Spleen (tissue), 11 donors: ENCODE measurements at regions not wholly inside any gene's neighbourhood (a gene's known extent, or its start where the extent isn't known, plus 50 kb on each side); places are given as distances from the start of the nearest gene placed in this dataset.

ENCODE experiments used
- DNase-seq: peaks from one replicate; pipeline ENCODE4 v3.0.0-alpha.2; 2020
- H3K27ac ChIP-seq, 8 donors: fragments of 200-600 bp; sonication (generic) in 7 of 8; 1 replicate in 4 of 8; 2 replicates in 4 of 8; pipeline versions ENCODE4 v1.5.0 to v1.8.0; 2016 to 2021; ENCODE audit warnings: inconsistent platforms in 4 of 8, mild to moderate bottlenecking in 4 of 8, moderate library complexity in 1 of 8
- H3K27me3 ChIP-seq, 7 donors: fragments of 200-600 bp; sonication (generic) in 6 of 7; replicated peaks in 1 of 7; 1 replicate in 4 of 7; 2 replicates in 3 of 7; pipeline versions ENCODE4 v1.5.0 to v1.8.0; 2016 to 2021; ENCODE audit warnings: inconsistent platforms in 3 of 7, mild to moderate bottlenecking in 1 of 7
- H3K36me3 ChIP-seq, 6 donors: fragments of 200-600 bp; sonication (generic) in 5 of 6; 1 replicate in 4 of 6; 2 replicates in 2 of 6; pipeline versions ENCODE4 v1.5.0 to v1.8.0; 2016 to 2021; ENCODE audit warnings: inconsistent platforms in 2 of 6
- H3K4me1 ChIP-seq, 6 donors: fragments of 200-600 bp; sonication (generic) in 5 of 6; 1 replicate in 3 of 6; 2 replicates in 3 of 6; pipeline versions ENCODE4 v1.5.0 to v1.8.0; 2016 to 2021; ENCODE audit warnings: inconsistent platforms in 3 of 6
- H3K4me3 ChIP-seq, 8 donors: fragments of 200-600 bp; sonication (generic) in 7 of 8; 1 replicate in 4 of 8; 2 replicates in 4 of 8; pipeline versions ENCODE4 v1.5.0 to v1.8.0; 2016 to 2021; ENCODE audit warnings: inconsistent platforms in 4 of 8, mild to moderate bottlenecking in 4 of 8, moderate library complexity in 2 of 8
- H3K9me3 ChIP-seq, 8 donors: fragments of 200-600 bp; sonication (generic) in 7 of 8; 1 replicate in 4 of 8; 2 replicates in 4 of 8; pipeline versions ENCODE4 v1.5.0 to v1.8.0; 2016 to 2021; ENCODE audit warnings: inconsistent platforms in 4 of 8
- CTCF ChIP-seq, 11 experiments: fragments of 200-600 bp in 7 of 11; fragments of 450-650 bp in 4 of 11; sonication (generic) in 4 of 11; IDR thresholded peaks in 8 of 11; conservative IDR thresholded peaks in 3 of 11; 1 replicate in 7 of 11; 2 replicates in 4 of 11; pipeline versions ENCODE4 v1.4.0 to v1.8.0; 2016 to 2021; ENCODE audit warnings: antibody characterized with exemption in 11 of 11, inconsistent platforms in 4 of 11, mild to moderate bottlenecking in 1 of 11
- POLR2A ChIP-seq, 3 donors: fragments of 450-650 bp; IDR thresholded peaks; one replicate each; pipeline ENCODE4 v1.5.1; 2017; ENCODE audit warnings: antibody characterized with exemption in 3 of 3, mild to moderate bottlenecking in 1 of 3
- POLR2AphosphoS5 ChIP-seq, 3 donors: sonication (generic); formaldehyde crosslinking; IDR thresholded peaks; one replicate each; pipeline ENCODE4 v1.5.1; 2017; ENCODE audit warnings: antibody characterized with exemption in 3 of 3
- WGBS, 5 donors: extraction: QIAGEN DNeasy Blood & Tissue Kit in 3 of 5; methylation state at CpG; one replicate each; pipeline versions ENCODE4 v1.1.5 to v1.1.7; 2013 to 2018; 5-methylcytosine and 5-hydroxymethylcytosine counted together
- intact Hi-C: fragments of 100-400 bp; cut with DNase I; formaldehyde crosslinking; loops from one replicate; pipeline ENCODE4 v1.15.0; 2023; ENCODE audit warnings: low total_unique reads
- donor health status: healthy with polysubstance abuse.
- donor health status: DM: no; HTN: no; CAD: no; lungs with moderate emphysema.
- donor health status: DM: no; HTN: no; CAD: no.
- donor health status: Bipolar disorder and iron deficiency.
- donor health status: healthy.
- donor health status: DM: no; HTN: no; CAD: no.
- donor health status: DM: yes; HTN: yes; CAD: no.

GRCh38 chr6:158869826-158870648, 50.9 kb upstream of the EZR start:
- Histone ChIP-seq H3K27me3 (no peaks in the 10 kb centered on the region), H3K9me3 (no peaks in the 10 kb centered on the region), H3K27ac (peak overlapping the region; percentile 85 to 97 (median 91)), H3K36me3 (no peaks in the 10 kb centered on the region), H3K4me3 (peak overlapping the region; percentile 20 to 69 (median 41)), H3K4me1 (peaks cover 4 to 57% (median 32%) of the 10 kb centered on the region in 6 donors)
- DNase-seq: peak; percentile 96
- peak; percentile 43 to 87 (median 81) for TF ChIP-seq POLR2A (IDR thresholded peaks at IDR 0.05)
- peak in 9 of 11 experiments; percentile 28 to 62 (median 35) for TF ChIP-seq CTCF (IDR thresholded peaks at IDR 0.05 in 8 of 11, conservative IDR thresholded peaks at IDR 0.05 in 3 of 11)
- TF ChIP-seq POLR2AphosphoS5 (IDR thresholded peaks at IDR 0.05): peak; percentile 98 to 99 (median 98)
- intact Hi-C loops: no loop called here
- WGBS, 5 donors: 14 to 22% (median 16%) methylated on average over 34 to 50 of the region's 50 CpGs

DNA sequence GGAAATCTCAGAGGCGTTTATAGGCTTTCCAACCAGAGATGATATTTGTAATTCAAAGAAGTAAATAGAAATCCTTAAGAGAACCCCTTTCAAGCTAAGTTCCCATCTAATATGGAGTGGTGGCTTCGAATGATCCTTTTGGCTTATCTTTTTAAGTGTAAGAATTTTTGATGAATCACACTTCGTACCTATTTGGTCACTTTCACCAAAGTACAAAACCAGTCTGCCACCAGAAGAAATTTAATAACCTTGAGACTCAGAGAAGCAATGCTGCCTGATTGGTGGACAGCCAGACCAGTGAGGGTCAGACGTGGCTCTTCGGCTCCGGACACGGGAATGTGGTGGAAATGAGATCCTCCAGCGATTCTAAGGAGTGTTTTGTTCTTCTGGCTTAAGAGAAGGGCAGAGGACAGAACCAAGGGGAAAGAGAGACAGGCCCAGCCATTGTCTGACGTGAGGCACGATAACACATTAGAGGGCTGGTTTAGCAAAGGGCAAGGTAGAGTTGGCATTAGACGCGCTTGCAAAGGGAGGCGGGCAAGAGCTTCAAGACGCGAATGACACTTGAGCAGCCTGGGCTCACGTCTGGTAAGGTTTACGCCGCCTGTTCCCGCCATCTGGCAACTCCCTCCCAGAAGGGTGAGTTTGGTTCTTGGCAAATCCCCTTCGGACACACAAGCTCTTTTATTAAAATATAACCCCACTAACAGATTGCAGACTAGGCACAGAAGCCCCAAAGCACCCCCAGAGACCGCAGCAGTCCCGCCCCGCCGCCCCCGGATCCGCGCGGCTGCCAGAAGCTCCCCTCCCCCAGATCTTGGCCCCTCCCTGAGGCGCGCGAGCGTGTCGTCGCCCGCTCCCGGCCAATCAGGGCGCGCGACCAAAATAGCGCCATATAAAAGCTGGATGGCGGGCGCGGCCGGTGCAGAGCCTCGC, 50.0 kb upstream of the EZR start:
- H3K4me3 ChIP-seq: peak overlapping the region; percentile 6 to 69 (median 41)
- no peaks in the 10 kb centered on the region for H3K9me3 ChIP-seq
- H3K27ac ChIP-seq: peak overlapping the region; percentile 62 to 97 (median 91)
- H3K4me1 ChIP-seq: peaks cover 4 to 58% (median 33%) of the 10 kb centered on the region in 6 donors
- H3K36me3 ChIP-seq: no peaks in the 10 kb centered on the region
- 14 to 39% (median 15%) methylated on average over 19 to 45 of the region's 45 CpGs for WGBS, 5 donors
- peak; percentile 96 for DNase-seq
- TF ChIP-seq POLR2A (IDR thresholded peaks at IDR 0.05) (peak in 1 of 3 donors; percentile 26), CTCF (IDR thresholded peaks at IDR 0.05 in 8 of 11, conservative IDR thresholded peaks at IDR 0.05 in 3 of 11) (no peak), POLR2AphosphoS5 (IDR thresholded peaks at IDR 0.05) (peak in 1 of 3 donors; percentile 63)
- H3K27me3 ChIP-seq: no peaks in the 10 kb centered on the region
- intact Hi-C loops: no loop called here
